ENCODE measurements at regions not wholly inside any gene's neighbourhood (a gene's known extent, or its start where the extent isn't known, plus 50 kb on each side); places are given as distances from the start of the nearest gene placed in this dataset.

DNA sequence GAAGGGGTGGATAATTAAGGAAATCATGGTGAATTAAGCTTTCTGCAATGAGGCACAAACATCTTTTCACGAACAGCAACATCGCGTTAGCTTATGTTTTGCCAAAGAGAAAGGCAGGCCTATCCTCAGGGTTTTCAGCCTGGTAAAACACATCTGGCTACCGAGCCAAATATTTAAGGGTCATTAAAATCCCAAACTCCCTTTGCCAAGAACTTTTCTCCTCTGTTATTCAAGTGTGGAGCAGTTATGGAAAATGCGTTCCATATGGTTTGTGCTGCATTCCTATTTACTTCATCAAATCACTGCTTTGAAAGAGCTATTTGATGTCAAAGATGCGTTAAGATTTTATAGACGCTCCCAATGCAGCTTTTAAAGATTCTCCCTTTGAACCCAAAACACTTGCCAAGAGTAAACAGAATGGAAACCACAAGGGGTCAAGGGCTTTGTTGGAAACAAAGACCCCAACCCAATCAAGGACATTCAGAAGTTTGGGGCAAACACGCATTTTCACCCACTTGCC is 308.3 kb upstream of the CDH5 start:
- no peak for DNase-seq (ENCODE audit: insufficient read length, low spot score)
- FAIRE-seq, result no peak
- TF ChIP-seq POLR2A (IDR thresholded peaks at IDR 0.05; ENCODE audit: low read depth, low read length), result no peak

DNA sequence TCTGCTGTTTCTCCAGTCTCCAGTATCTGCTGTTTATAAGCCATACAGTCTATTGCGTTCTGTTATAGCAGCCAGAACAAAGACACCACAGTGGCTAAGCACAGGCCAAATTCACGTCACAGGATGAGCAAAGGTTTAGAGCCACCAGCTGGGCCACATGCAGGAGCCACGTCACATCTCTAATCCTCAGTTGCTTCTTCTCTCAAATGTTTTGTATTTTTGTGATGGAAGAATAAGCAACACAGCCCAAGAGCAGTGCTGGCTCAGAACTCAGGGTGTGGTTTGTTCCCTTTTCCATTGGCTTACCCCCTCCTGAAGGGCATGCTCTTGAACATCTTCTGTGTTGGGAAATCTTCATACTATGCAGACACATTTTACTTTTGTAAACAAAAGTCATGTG is 309.4 kb upstream of the CDH5 start:
- no peak for TF ChIP-seq POLR2A (IDR thresholded peaks at IDR 0.05; ENCODE audit: low read depth, low read length)
- FAIRE-seq (no peak), DNase-seq (ENCODE audit: insufficient read length, low spot score) (no peak)

DNA sequence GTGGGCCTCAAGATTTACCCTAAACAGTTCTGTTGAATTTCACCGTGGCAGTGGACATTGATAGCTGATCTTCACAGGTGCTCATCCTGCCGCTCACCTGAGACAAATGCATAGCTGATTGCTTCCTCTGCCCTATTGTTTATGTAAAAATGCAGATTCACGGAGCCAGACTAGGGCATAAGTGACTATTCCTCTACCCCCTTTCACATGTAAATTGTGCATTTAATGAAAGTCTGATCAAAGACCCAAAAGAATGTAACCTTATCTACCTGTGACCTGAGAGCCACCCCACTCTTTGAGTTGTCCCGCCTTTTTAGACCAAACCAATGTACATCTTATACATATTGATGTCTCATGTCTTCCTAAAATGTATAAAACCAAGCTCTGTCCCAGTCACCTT is 312.4 kb upstream of the CDH5 start:
- no peak for TF ChIP-seq POLR2A (IDR thresholded peaks at IDR 0.05; ENCODE audit: low read depth, low read length)
- no peak for FAIRE-seq

DNA sequence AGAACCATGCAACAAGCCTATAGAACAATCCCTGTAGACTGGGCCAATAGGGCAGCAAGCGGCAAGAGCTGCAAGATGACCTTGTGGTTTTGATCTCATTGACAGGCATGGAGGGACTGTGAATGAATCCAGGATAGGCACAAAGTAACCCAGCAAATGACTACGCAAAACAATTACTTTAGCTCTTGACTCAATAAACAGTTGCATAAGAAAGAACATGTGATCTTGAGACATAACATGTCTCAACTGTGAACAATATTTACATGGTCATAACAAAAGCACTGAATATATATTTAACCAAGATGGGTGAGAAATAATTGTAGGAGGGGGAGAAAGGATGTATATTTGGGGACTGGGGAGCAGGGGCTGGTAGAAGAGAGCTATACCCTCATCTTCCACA is 313.7 kb upstream of the CDH5 start:
- TF ChIP-seq POLR2A (IDR thresholded peaks at IDR 0.05; ENCODE audit: low read depth, low read length), result no peak
- FAIRE-seq (no peak), DNase-seq (ENCODE audit: insufficient read length, low spot score) (no peak)

More for the DNA sequence above, 312.4 kb upstream of the CDH5 start:
- no peak for DNase-seq (ENCODE audit: insufficient read length, low spot score)

DNA sequence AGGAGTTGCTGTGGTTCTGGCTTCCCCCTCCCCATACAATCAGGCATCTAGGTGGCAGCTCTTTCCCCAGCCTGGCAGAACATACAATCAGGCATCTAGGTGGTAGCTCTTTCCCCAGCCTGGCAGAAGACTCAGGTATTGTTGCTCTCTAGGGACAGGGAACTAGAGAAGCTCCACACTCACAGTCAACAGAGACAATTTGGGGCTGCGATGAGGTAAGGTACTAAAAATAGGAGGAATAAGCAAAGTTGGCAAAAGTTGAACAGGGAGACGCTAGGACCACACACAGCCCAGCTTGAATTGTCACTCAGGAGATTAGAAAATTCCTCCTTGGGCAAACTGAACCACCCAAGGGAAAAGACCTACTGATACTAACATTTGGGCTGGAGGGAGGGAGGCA is 315.5 kb upstream of the CDH5 start:
- no peak for DNase-seq (ENCODE audit: insufficient read length, low spot score)
- TF ChIP-seq POLR2A (IDR thresholded peaks at IDR 0.05; ENCODE audit: low read depth, low read length), result no peak
- FAIRE-seq, result no peak

DNA sequence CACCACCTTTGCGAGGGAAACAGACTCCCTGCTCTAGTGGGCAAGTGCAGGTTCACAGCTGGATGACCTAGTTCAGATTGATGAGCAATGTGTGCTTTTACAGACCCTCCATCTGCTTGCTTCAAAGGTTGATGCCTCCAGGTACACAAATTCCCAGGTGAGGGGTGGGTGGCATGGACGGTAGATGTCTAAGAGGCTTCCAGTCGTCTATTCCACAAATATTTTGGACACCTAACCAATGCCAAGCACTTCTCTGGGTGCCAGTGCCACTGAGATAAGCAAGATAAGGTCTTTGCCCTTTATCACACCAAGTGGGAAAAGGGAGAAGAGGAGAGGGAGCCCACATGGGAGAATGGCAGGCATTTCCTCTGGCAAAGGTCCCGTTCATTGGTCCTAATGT is 316.6 kb upstream of the CDH5 start:
- DNase-seq (ENCODE audit: insufficient read length, low spot score) (no peak), FAIRE-seq (no peak)
- TF ChIP-seq POLR2A (IDR thresholded peaks at IDR 0.05; ENCODE audit: low read depth, low read length), result no peak

DNA sequence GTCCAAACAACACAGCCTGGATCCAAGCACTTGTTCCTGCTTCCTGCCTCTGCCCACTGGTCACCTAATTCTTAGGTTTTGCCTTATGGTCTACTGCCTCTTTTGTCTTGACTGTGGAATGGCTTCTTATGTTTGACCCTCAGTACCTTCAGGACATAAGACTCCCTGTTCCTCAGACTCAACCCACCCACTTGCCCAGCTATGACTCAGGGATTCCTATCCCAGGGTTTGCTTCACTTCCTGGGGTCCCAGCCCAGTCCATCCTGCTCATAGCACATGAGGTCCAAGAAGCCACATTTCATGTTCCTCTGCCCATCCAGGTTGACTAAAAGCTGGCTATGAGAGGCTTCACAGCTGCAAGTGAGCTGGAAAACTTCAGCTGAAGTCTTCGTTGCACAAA is 320.9 kb upstream of the CDH5 start:
- FAIRE-seq, result no peak

DNA sequence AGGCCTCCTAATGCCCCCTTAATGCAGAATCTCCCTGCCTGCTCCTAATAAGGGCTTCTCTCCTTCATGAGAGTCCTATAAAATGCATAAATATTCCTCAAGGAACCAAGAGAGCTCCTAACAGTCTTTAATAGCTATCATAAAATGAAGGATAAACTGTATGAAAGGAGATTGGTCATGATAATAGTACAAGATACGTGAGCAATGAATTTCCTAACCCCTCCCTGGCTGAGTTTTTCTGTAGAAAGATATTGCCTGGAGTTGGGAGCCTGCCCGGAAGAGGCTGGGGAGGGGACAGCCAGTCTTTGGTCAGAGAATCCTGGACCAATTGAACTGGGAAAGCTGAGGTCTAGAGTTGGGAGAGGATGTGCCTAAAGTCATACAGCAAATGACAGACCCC is 321.9 kb upstream of the CDH5 start:
- no peak for TF ChIP-seq POLR2A (IDR thresholded peaks at IDR 0.05; ENCODE audit: low read depth, low read length)
- DNase-seq (ENCODE audit: insufficient read length, low spot score) (no peak), FAIRE-seq (no peak)

More for the DNA sequence above, 320.9 kb upstream of the CDH5 start:
- no peak for TF ChIP-seq POLR2A (IDR thresholded peaks at IDR 0.05; ENCODE audit: low read depth, low read length)
- no peak for DNase-seq (ENCODE audit: insufficient read length, low spot score)

DNA sequence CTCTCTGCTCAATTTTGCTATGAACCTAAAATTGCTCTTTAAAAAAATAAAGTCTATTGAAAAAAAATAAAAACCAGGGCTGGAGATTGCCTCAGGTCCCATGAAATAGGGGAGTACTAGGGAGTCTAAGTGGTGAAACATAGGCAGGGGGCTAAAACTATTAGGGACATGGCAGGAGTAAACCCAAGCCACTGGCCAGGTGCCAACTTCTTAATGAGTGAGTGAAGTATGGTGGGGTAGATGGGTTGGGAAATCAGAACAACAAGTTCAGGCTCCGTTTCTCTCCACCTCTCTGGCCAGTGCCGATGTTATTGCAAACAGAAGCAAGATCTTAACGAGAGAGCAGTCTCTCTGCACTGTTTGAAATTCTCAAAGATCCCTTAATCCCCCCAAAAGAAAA is 322.4 kb upstream of the CDH5 start:
- FAIRE-seq (no peak), DNase-seq (ENCODE audit: insufficient read length, low spot score) (no peak)
- no peak for TF ChIP-seq POLR2A (IDR thresholded peaks at IDR 0.05; ENCODE audit: low read depth, low read length)

DNA sequence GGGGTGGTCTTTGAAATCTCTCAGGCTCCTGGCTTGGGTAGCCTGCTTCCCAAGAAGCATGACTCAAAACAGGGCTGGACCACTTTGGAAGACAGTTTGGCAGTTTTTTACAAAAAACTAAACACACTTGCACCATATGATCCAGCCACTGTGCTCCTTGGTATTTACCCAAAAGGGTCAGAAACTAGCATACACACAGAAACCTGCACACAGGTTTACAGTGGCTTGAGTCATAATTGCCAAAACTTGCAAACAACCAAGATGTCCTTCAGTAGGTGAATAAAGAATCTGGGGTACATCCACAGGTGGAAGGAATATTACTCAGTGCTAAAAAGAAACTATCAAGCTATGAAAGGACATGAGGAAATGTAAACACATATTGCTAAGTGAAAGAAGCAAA is 323.2 kb upstream of the CDH5 start:
- TF ChIP-seq POLR2A (IDR thresholded peaks at IDR 0.05; ENCODE audit: low read depth, low read length), result no peak
- no peak for DNase-seq (ENCODE audit: insufficient read length, low spot score)
- no peak for FAIRE-seq

DNA sequence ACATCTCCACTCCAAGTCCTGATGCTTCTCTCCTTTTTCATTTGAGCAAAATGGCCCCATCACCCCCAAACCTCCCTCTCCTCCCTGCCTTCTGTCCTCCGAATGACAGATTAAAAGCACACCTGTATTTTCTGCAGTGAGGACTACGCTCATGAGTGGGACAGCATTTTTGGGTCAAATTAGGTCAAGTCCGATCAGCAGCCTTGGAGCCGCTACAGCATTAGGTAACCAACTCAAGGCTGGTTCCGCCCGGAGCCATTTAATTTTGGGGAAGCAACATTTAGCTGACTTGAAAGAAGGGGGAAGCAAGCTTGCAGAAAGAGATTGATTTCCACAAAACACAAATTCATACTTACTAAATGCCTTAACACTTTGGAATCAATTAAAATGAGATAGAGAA is 324.1 kb upstream of the CDH5 start:
- DNase-seq (ENCODE audit: insufficient read length, low spot score) (no peak), FAIRE-seq (no peak)
- TF ChIP-seq POLR2A (IDR thresholded peaks at IDR 0.05; ENCODE audit: low read depth, low read length), result no peak

DNA sequence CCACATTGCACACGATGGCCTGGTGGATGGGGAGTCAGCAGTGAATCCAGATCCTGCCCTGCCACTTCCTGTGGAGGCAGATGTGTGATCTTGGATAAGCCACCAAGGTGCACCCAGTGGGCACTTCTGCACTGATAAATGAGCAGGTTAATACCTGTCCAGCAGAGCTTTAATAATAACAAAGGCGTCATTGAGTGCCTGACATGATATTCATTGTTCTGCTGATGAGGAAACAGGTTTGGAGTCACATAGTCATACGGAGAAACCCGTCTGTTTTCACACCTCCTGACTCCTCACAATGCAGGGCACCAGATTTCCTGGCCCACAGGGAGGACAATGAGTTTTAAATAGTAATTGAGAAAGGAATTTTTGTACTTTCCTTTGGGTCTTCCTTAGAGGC is 324.6 kb upstream of the CDH5 start:
- TF ChIP-seq POLR2A (IDR thresholded peaks at IDR 0.05; ENCODE audit: low read depth, low read length), result no peak
- FAIRE-seq, result no peak
- no peak for DNase-seq (ENCODE audit: insufficient read length, low spot score)

DNA sequence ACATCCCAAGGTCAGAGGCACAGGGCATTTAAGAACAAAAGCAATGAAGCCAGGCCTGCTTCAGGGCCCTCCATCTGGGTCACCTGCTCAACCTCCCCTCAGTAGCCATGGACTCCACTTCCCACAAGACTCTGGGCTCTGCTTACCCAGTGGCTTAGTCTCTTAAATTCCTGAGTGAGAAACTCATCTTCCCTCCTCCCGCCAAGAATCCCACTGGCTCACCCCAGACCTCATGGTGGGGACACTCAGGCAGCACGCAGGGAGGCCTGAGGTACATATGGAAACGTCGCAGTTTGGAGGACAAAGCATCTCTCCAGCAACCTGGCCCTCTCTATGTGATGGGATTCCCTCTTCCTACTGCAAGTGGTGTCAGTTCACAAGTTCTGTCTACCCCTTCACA is 326.7 kb upstream of the CDH5 start:
- FAIRE-seq (no peak), DNase-seq (ENCODE audit: insufficient read length, low spot score) (no peak)
- TF ChIP-seq POLR2A (IDR thresholded peaks at IDR 0.05; ENCODE audit: low read depth, low read length), result no peak

DNA sequence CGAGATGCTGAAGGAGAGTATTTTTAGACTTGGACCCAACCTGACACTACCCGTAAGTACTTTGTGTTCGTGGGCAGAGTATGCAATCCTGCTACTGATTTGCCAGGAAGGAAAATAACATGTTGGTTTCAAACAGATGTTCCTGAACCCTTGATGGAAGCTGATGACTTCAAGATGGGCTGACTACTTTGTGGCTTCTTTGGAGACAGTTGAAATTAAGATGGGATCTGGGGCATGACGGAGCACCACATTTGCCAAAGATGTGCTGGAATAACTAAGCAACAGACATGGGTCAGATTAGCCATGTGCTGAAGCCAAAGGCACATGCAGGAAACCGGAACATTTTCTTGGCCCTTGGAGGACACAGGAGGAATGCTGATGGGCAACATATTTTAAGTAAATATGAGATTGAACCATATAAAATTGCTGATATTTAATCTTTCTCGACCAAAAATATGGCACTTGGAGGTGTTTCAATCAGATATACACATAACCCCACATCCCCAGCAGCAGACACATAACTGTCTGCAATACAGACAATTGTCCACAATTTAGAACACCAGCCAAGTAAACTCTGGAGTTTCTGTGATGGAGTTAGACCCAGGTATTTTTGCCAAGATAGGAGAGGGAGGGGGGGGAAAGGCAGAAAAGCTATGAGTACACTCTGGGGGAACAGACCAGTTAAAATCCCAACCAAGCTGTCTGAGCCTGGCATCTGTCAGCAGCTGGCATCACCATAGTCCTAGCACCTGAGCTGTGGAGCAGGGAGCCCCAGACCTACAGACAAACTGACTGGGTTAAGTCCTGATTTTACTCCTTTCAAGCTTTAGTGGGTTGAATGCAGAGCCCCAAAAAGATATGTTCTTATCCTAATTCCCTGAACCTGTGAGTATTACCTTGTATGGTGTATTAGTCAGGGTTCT is 329.4 kb upstream of the CDH5 start:
- FAIRE-seq (no peak), DNase-seq (ENCODE audit: insufficient read length, low spot score) (no peak)
- TF ChIP-seq POLR2A (IDR thresholded peaks at IDR 0.05; ENCODE audit: low read depth, low read length), result no peak

DNA sequence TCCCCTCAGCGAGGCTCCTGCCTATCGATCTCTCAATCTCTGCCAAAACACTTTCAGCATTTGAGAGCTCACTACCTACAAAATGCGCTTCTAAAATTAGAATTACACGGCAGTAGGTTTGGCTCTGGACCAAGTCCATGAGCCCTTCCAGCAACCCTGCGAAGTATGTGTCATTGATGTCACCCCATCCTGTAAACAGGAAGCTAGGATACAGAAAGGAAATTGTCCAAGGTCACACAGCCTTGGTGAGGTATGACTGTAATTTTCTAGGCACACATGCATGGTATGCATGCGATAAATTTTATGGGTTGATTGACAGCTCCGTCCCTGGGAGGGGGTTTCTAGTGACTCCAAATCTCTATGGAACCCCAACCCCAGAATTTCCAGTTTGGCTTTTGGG is 330.3 kb upstream of the CDH5 start:
- TF ChIP-seq POLR2A (IDR thresholded peaks at IDR 0.05; ENCODE audit: low read depth, low read length), result no peak
- no peak for FAIRE-seq
- DNase-seq (ENCODE audit: insufficient read length, low spot score), result no peak

Measured in H54 (cell line).